Keratinocyte (primary cell): ENCODE measurements at regions not wholly inside any gene's neighbourhood (a gene's known extent, or its start where the extent isn't known, plus 50 kb on each side); places are given as distances from the start of the nearest gene placed in this dataset.

ENCODE experiments used
- DNase-seq: peaks from one replicate; pipeline ENCODE4 v3.0.0-alpha.2; 2011; ENCODE audit warnings: low read depth, missing footprints, low spot score
- FAIRE-seq: peaks from 2 replicates; lab custom pipeline; 2011; peaks lifted over from hg19 to GRCh38; lab: Jason Lieb, UNC
- H2AFZ ChIP-seq: 2 replicates; pipeline ENCODE4 v1.6.0; 2012; ENCODE audit warnings: low read length, control low read depth, inconsistent platforms; ENCODE audit not compliant: control insufficient read depth
- H3K27ac ChIP-seq: 2 replicates; pipeline ENCODE4 v1.5.1; 2011; ENCODE audit warnings: low read length; ENCODE audit not compliant: control insufficient read depth, insufficient read depth
- H3K27me3 ChIP-seq: 3 replicates; pipeline ENCODE4 v1.6.0; 2011; ENCODE audit warnings: low read length; ENCODE audit not compliant: control insufficient read depth, insufficient read depth; ENCODE audit errors: extremely low read depth
- H3K36me3 ChIP-seq, 2 experiments: 2 replicates in 1 of 2; 3 replicates in 1 of 2; pipeline ENCODE4 v1.5.1; 2011; ENCODE audit warnings: low read length in 2 of 2, mild to moderate bottlenecking in 1 of 2; ENCODE audit not compliant: control insufficient read depth in 2 of 2, insufficient read depth in 2 of 2; ENCODE audit errors: extremely low read depth in 1 of 2
- H3K4me1 ChIP-seq: 3 replicates; pipeline ENCODE4 v1.5.1; 2011; ENCODE audit warnings: low read length; ENCODE audit not compliant: control insufficient read depth, insufficient read depth; ENCODE audit errors: extremely low read depth
- H3K4me2 ChIP-seq: 3 replicates; pipeline ENCODE4 v1.6.0; 2011; ENCODE audit warnings: low read depth, low read length; ENCODE audit not compliant: control insufficient read depth, insufficient read depth; ENCODE audit errors: extremely low read depth
- H3K4me3 ChIP-seq, 3 experiments: fragments of 200-600 bp in 1 of 3; sonication (generic) in 1 of 3; 2 replicates in 2 of 3; 3 replicates in 1 of 3; pipeline ENCODE4 v1.5.1; 2011 to 2016; ENCODE audit warnings: low read length in 3 of 3, mild to moderate bottlenecking in 3 of 3, control low read depth in 2 of 3, inconsistent platforms in 1 of 3, low read depth in 1 of 3, mixed read lengths in 1 of 3, mixed run types in 1 of 3, moderate library complexity in 1 of 3; ENCODE audit not compliant: control insufficient read depth in 2 of 3, insufficient read depth in 2 of 3; ENCODE audit errors: extremely low read depth in 1 of 3
- H3K79me2 ChIP-seq: 2 replicates; pipeline ENCODE4 v1.6.0; 2012; ENCODE audit warnings: low read length; ENCODE audit not compliant: control insufficient read depth, insufficient read depth
- H3K9ac ChIP-seq: 3 replicates; pipeline ENCODE4 v1.6.0; 2011; ENCODE audit warnings: low read length; ENCODE audit not compliant: control insufficient read depth, insufficient read depth; ENCODE audit errors: extremely low read depth
- H3K9me1 ChIP-seq: 3 replicates; pipeline ENCODE4 v1.6.0; 2011; ENCODE audit warnings: low read length; ENCODE audit not compliant: control insufficient read depth, insufficient read depth; ENCODE audit errors: extremely low read depth
- H3K9me3 ChIP-seq: 2 replicates; pipeline ENCODE4 v1.5.1; 2012; ENCODE audit warnings: low read depth, low read length; ENCODE audit not compliant: control insufficient read depth
- H4K20me1 ChIP-seq: 3 replicates; pipeline ENCODE4 v1.6.0; 2011; ENCODE audit warnings: low read length; ENCODE audit not compliant: control insufficient read depth, insufficient read depth; ENCODE audit errors: extremely low read depth
- CTCF ChIP-seq, 3 experiments: IDR thresholded peaks in 1 of 3; conservative IDR thresholded peaks in 1 of 3; optimal IDR thresholded peaks in 1 of 3; 2 replicates in 2 of 3; 3 replicates in 1 of 3; pipeline versions ENCODE3 to v1.5.1; 2011; ENCODE audit warnings: low read length in 3 of 3, mild to moderate bottlenecking in 3 of 3, moderate library complexity in 2 of 3, control low read depth in 1 of 3, inconsistent platforms in 1 of 3; ENCODE audit not compliant: insufficient read depth in 2 of 3; ENCODE audit errors: extremely low read depth in 1 of 3
- EZH2 ChIP-seq: IDR thresholded peaks from one replicate; pipeline ENCODE4 v1.6.1; 2012; ENCODE audit warnings: inconsistent platforms, mild to moderate bottlenecking, low read length, moderate library complexity
- dilution Hi-C: fragments of 300-500 bp; cut with MboI; formaldehyde crosslinking; loops from one replicate; pipeline ENCODE4 v1.7.0; 2020; ENCODE audit warnings: low sequenced_read_pairs; ENCODE audit not compliant: extremely low pct_ligation_motif_present

GRCh38 chr3:71974786-71975185 lies 189.8 kb upstream of the PROK2 start:
- FAIRE-seq, result no peak
- H3K4me3 ChIP-seq, result no peak overlapping the region
- no peak for DNase-seq
- H3K9me1 ChIP-seq, result no peaks in the 10 kb centered on the region
- no peaks in the 10 kb centered on the region for H3K27me3 ChIP-seq
- dilution Hi-C loops, result no loop called here
- no peaks in the 10 kb centered on the region for H3K9me3 ChIP-seq
- TF ChIP-seq EZH2, result no peak
- TF ChIP-seq CTCF (optimal IDR thresholded peaks at IDR 0.05 in 1 of 3, IDR thresholded peaks at IDR 0.05 in 1 of 3, conservative IDR thresholded peaks at IDR 0.05 in 1 of 3; ENCODE audit: extremely low read depth in 1 of 3, insufficient read depth in 2 of 3, low read length in 3 of 3), result no peak
- H3K4me2 ChIP-seq, result no peak overlapping the region
- no peaks in the 10 kb centered on the region for H3K79me2 ChIP-seq
- H2AFZ ChIP-seq, result no peak overlapping the region
- H3K9ac ChIP-seq, result no peak overlapping the region
- H3K4me1 ChIP-seq, result peaks cover 32% of the 10 kb centered on the region
- no peaks in the 10 kb centered on the region for H3K36me3 ChIP-seq
- H4K20me1 ChIP-seq, result no peaks in the 10 kb centered on the region
- H3K27ac ChIP-seq, result no peak overlapping the region

GRCh38 chr3:71973274-71974030 lies 188.5 kb upstream of the PROK2 start:
- Histone ChIP-seq H3K9me1 (no peaks in the 10 kb centered on the region), H3K27ac (no peak overlapping the region), H3K9me3 (no peaks in the 10 kb centered on the region), H4K20me1 (no peaks in the 10 kb centered on the region), H3K27me3 (peaks cover 3% of the 10 kb centered on the region), H3K36me3 (no peaks in the 10 kb centered on the region), H3K4me1 (peaks cover 23% of the 10 kb centered on the region), H3K4me3 (no peak overlapping the region), H2AFZ (no peak overlapping the region), H3K4me2 (no peak overlapping the region), H3K79me2 (no peaks in the 10 kb centered on the region), H3K9ac (no peak overlapping the region)
- FAIRE-seq (peak; percentile 29), DNase-seq (no peak)
- dilution Hi-C loops, result no loop called here
- no peak for TF ChIP-seq EZH2
- no peak for TF ChIP-seq CTCF (optimal IDR thresholded peaks at IDR 0.05 in 1 of 3, IDR thresholded peaks at IDR 0.05 in 1 of 3, conservative IDR thresholded peaks at IDR 0.05 in 1 of 3; ENCODE audit: extremely low read depth in 1 of 3, insufficient read depth in 2 of 3, low read length in 3 of 3)
